Esophagus muscularis mucosa (tissue), 4 donors: ENCODE measurements at regions not wholly inside any gene's neighbourhood (a gene's known extent, or its start where the extent isn't known, plus 50 kb on each side); places are given as distances from the start of the nearest gene placed in this dataset.

Experiments
- DNase-seq: peaks from one replicate; pipeline ENCODE4 v3.0.0-alpha.2; 2017; ENCODE audit errors: extremely low spot score
- H3K27ac ChIP-seq, 4 donors: fragments of 200-600 bp; sonication (generic); replicated peaks in 1 of 4; 1 replicate in 3 of 4; 2 replicates in 1 of 4; pipeline ENCODE4 v1.5.1; 2016 to 2019; ENCODE audit warnings: mild to moderate bottlenecking in 1 of 4
- H3K27me3 ChIP-seq, 4 donors: fragments of 200-600 bp; sonication (generic); one replicate each; pipeline versions ENCODE4 v1.5.1 to v1.6.0; 2016 to 2019
- H3K36me3 ChIP-seq, 4 donors: fragments of 200-600 bp; sonication (generic); one replicate each; pipeline ENCODE4 v1.5.1; 2016 to 2019
- H3K4me1 ChIP-seq, 4 donors: fragments of 200-600 bp; sonication (generic); one replicate each; pipeline ENCODE4 v1.5.1; 2016 to 2019
- H3K4me3 ChIP-seq, 4 donors: fragments of 200-600 bp; sonication (generic); 1 replicate in 2 of 4; 2 replicates in 2 of 4; pipeline ENCODE4 v1.5.1; 2016 to 2019; ENCODE audit warnings: mild to moderate bottlenecking in 4 of 4, moderate library complexity in 1 of 4
- H3K9me3 ChIP-seq, 4 donors: fragments of 200-600 bp; sonication (generic); 1 replicate in 3 of 4; 2 replicates in 1 of 4; pipeline ENCODE4 v1.5.1; 2016 to 2019
- CTCF ChIP-seq, 3 experiments: fragments of 200-600 bp in 2 of 3; fragments of 450-650 bp in 1 of 3; sonication (generic) in 2 of 3; IDR thresholded peaks; one replicate each; pipeline ENCODE4 v1.5.1; 2017 to 2019; ENCODE audit warnings: antibody characterized with exemption in 3 of 3, mild to moderate bottlenecking in 2 of 3, moderate library complexity in 1 of 3
- EP300 ChIP-seq: sonication (generic); formaldehyde crosslinking; IDR thresholded peaks from one replicate; pipeline ENCODE4 v1.6.1; 2017; ENCODE audit warnings: antibody characterized with exemption
- POLR2A ChIP-seq: fragments of 450-650 bp; IDR thresholded peaks from one replicate; pipeline ENCODE4 v1.6.1; 2017; ENCODE audit warnings: antibody characterized with exemption, moderate library complexity, mild to moderate bottlenecking, low read depth
- POLR2AphosphoS5 ChIP-seq, 2 donors: sonication (generic); formaldehyde crosslinking; IDR thresholded peaks; one replicate each; pipeline ENCODE4 v1.6.1; 2017; ENCODE audit warnings: antibody characterized with exemption in 2 of 2
- WGBS: methylation state at CpG from one replicate; pipeline ENCODE4 v1.1.5; 2018; 5-methylcytosine and 5-hydroxymethylcytosine counted together
- intact Hi-C: fragments of 100-400 bp; cut with DNase I; formaldehyde crosslinking; loops from one replicate; pipeline ENCODE4 v1.15.1; 2023

- Histone ChIP-seq H3K27ac (peak overlapping the region in 3 of 4 donors; percentile 16 to 50 (median 29)), H3K4me3 (no peak overlapping the region), H3K27me3 (no peaks in the 10 kb centered on the region), H3K4me1 (peaks cover 0 to 46% (median 35%) of the 10 kb centered on the region in 4 donors), H3K36me3 (no peaks in the 10 kb centered on the region), H3K9me3 (no peaks in the 10 kb centered on the region)
- intact Hi-C loops: no loop called here
- peak; percentile 60 for DNase-seq
- 46% methylated on average over 4 of the region's 4 CpGs for WGBS
- no peak for TF ChIP-seq EP300
- TF ChIP-seq POLR2AphosphoS5 (IDR thresholded peaks at IDR 0.05): peak in 1 of 2 donors; percentile 65
- TF ChIP-seq CTCF (IDR thresholded peaks at IDR 0.05): no peak
- no peak for TF ChIP-seq POLR2A
These were observed 133.9 kb downstream of the SPTSSA start for GRCh38 chr14:34328178-34328577.

GRCh38 chr14:34325493-34325892 is 136.5 kb downstream of the SPTSSA start:
- Histone ChIP-seq H3K36me3 (no peaks in the 10 kb centered on the region), H3K9me3 (no peaks in the 10 kb centered on the region), H3K27ac (no peak overlapping the region), H3K27me3 (no peaks in the 10 kb centered on the region), H3K4me1 (peaks cover 0 to 32% (median 28%) of the 10 kb centered on the region in 4 donors), H3K4me3 (no peak overlapping the region)
- TF ChIP-seq CTCF (IDR thresholded peaks at IDR 0.05) (no peak), POLR2AphosphoS5 (IDR thresholded peaks at IDR 0.05) (no peak), EP300 (no peak), POLR2A (no peak)
- intact Hi-C loops: no loop called here
- DNase-seq: no peak

- TF ChIP-seq POLR2A: no peak
- TF ChIP-seq CTCF (IDR thresholded peaks at IDR 0.05): peak; percentile 56 to 71 (median 61)
- no peak for TF ChIP-seq EP300
- TF ChIP-seq POLR2AphosphoS5 (IDR thresholded peaks at IDR 0.05): no peak
- no peak for DNase-seq
- intact Hi-C loops: no loop called here
- Histone ChIP-seq H3K27me3 (no peaks in the 10 kb centered on the region), H3K27ac (no peak overlapping the region), H3K4me3 (no peak overlapping the region), H3K4me1 (peaks cover 0 to 27% (median 25%) of the 10 kb centered on the region in 4 donors), H3K9me3 (no peaks in the 10 kb centered on the region), H3K36me3 (no peaks in the 10 kb centered on the region)
- WGBS: 17% methylated on average over 6 of the region's 6 CpGs
These were observed 137.7 kb downstream of the SPTSSA start for GRCh38 chr14:34324363-34324795.

GRCh38 chr14:34322940-34323418 is 139.1 kb downstream of the SPTSSA start:
- Histone ChIP-seq H3K9me3 (no peaks in the 10 kb centered on the region), H3K4me3 (no peak overlapping the region), H3K27ac (no peak overlapping the region), H3K27me3 (no peaks in the 10 kb centered on the region), H3K36me3 (no peaks in the 10 kb centered on the region), H3K4me1 (peaks cover 0 to 13% (median 12%) of the 10 kb centered on the region in 4 donors)
- DNase-seq: no peak
- intact Hi-C loops: no loop called here
- TF ChIP-seq POLR2AphosphoS5 (IDR thresholded peaks at IDR 0.05) (no peak), CTCF (IDR thresholded peaks at IDR 0.05) (peak; percentile 51 to 76 (median 66)), POLR2A (no peak), EP300 (no peak)
- WGBS: 54% methylated on average over 8 of the region's 8 CpGs

GRCh38 chr14:34319140-34319539 is 142.9 kb downstream of the SPTSSA start:
- no peak for DNase-seq
- 79% methylated on average over 4 of the region's 4 CpGs for WGBS
- Histone ChIP-seq H3K27me3 (no peaks in the 10 kb centered on the region), H3K36me3 (no peaks in the 10 kb centered on the region), H3K27ac (no peak overlapping the region), H3K4me1 (peaks cover 0 to 2% (median under 1%) of the 10 kb centered on the region in 4 donors), H3K4me3 (no peak overlapping the region), H3K9me3 (no peaks in the 10 kb centered on the region)
- intact Hi-C loops: no loop called here
- no peak for TF ChIP-seq CTCF (IDR thresholded peaks at IDR 0.05)
- no peak for TF ChIP-seq POLR2AphosphoS5 (IDR thresholded peaks at IDR 0.05)
- TF ChIP-seq POLR2A: no peak
- no peak for TF ChIP-seq EP300
